ENCODE measurements at regions not wholly inside any gene's neighbourhood (a gene's known extent, or its start where the extent isn't known, plus 50 kb on each side); places are given as distances from the start of the nearest gene placed in this dataset.

GRCh38 chr18:51478908-51479307 is 281.4 kb upstream of the MEX3C start:
- TF ChIP-seq, protein P1, sequence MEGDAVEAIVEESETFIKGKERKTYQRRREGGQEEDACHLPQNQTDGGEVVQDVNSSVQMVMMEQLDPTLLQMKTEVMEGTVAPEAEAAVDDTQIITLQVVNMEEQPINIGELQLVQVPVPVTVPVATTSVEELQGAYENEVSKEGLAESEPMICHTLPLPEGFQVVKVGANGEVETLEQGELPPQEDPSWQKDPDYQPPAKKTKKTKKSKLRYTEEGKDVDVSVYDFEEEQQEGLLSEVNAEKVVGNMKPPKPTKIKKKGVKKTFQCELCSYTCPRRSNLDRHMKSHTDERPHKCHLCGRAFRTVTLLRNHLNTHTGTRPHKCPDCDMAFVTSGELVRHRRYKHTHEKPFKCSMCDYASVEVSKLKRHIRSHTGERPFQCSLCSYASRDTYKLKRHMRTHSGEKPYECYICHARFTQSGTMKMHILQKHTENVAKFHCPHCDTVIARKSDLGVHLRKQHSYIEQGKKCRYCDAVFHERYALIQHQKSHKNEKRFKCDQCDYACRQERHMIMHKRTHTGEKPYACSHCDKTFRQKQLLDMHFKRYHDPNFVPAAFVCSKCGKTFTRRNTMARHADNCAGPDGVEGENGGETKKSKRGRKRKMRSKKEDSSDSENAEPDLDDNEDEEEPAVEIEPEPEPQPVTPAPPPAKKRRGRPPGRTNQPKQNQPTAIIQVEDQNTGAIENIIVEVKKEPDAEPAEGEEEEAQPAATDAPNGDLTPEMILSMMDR (IDR thresholded peaks at IDR 0.05): no peak

- TF ChIP-seq, protein P1 (IDR thresholded peaks at IDR 0.05): no peak
Measured at GRCh38 chr18:51479736-51480135, 282.3 kb upstream of the MEX3C start.

GRCh38 chr18:51480407-51481261 is 283.2 kb upstream of the MEX3C start:
- TF ChIP-seq, protein P1 (IDR thresholded peaks at IDR 0.05): no peak

- TF ChIP-seq, protein P1 (IDR thresholded peaks at IDR 0.05): no peak
Measured at GRCh38 chr18:51486735-51487366, 289.4 kb upstream of the MEX3C start.

- TF ChIP-seq, protein P1 (IDR thresholded peaks at IDR 0.05): no peak
Measured at GRCh38 chr18:51490417-51490816, 292.9 kb upstream of the MEX3C start.

- TF ChIP-seq, protein P1 (IDR thresholded peaks at IDR 0.05): no peak
Measured at GRCh38 chr18:51490860-51491259, 293.4 kb upstream of the MEX3C start.

- TF ChIP-seq, protein P1 (IDR thresholded peaks at IDR 0.05): no peak
Measured at GRCh38 chr18:51491678-51492372, 294.3 kb upstream of the MEX3C start.

Measured in LNCAP (cell line).